Fibroblast of skin of right biceps (primary cell): ENCODE measurements at regions not wholly inside any gene's neighbourhood (a gene's known extent, or its start where the extent isn't known, plus 50 kb on each side); places are given as distances from the start of the nearest gene placed in this dataset.

Source experiments
- DNase-seq: peaks from one replicate; pipeline ENCODE4 v3.0.0-alpha.2; 2013

DNA sequence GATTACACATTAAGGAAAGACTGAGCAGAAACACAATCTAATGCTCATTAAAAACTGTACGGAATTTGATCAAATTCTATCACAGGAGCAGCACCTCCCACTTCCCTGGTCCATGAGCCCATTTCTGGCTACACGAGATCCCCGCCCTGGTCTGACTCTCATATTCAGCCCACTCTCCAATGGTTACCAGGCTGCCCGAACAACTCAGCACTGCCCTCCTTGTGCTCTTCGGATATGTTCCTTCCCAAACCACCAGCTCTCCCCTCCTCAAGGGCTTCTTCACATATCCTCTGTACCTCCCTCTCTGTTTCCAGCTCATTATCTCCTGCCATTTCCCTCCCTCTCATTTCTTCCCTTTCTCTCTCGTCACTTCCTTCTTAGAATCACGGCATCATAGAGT, 180.5 kb downstream of the RSL24D1 start:
- DNase-seq = no peak

DNA sequence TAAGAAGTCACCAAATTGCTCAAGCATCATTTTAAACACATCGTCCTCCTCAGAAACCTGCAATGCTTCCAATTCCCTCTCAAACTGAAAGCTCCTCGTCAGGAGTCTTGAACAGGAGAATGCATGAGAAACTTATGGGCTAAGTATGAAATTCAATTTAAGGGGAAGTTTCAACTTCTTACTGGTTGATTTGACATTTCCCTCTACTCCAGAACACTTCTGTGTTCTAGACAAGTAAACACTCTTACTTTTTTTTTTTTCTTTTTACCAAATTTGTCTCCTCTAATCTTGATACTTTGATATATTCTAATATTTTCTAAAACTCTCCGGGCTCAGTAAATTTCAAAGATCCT, 181.7 kb downstream of the RSL24D1 start:
- DNase-seq = no peak

GRCh38 chr15:55014391-55015092, 182.2 kb downstream of the RSL24D1 start:
- no peak for DNase-seq

DNA sequence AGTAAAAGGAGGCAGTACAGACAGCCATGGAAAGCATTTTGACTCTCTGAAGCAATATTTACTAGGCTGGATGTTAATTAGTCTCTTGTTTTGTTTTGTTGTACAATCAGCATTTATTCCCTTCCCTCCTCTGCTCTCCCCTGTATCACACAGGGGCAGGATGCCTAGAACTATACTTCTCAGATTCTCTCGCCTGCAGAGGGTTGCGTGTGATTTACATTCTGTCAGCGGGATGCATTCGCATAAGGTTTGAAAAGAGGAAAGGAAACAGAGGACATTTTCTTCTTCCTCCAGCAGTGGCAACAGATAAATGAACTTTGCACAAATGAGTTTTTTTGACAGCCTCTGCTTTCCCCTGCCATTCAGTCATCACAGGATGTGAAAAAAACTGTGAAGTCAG, 188.3 kb downstream of the RSL24D1 start:
- no peak for DNase-seq

- no peak for DNase-seq
Measured at GRCh38 chr15:55007561-55007960, 189.2 kb downstream of the RSL24D1 start.

DNA sequence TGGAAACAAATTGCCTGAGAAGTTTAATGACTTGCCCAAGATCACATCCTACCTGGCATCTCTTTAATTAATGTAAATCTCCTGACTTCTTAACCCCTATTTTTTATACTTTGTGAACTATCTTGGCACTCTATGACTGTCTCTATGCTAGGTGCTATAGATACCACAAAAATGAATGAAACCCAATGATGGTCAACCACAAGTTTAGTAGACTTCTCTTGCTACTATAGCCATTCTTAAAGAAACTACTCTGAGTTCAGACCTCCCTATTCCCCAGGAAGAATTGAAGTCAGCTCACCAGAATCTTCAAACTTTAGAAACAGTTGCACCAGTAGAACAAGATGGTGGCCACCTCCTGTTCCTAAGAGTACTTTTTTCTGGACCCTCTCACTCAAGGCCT, 191.1 kb downstream of the RSL24D1 start:
- DNase-seq = no peak

- no peak for DNase-seq
Measured at GRCh38 chr15:55003965-55004873, 192.5 kb downstream of the RSL24D1 start.

GRCh38 chr15:54998661-54999060, 198.1 kb downstream of the RSL24D1 start:
- no peak for DNase-seq

DNA sequence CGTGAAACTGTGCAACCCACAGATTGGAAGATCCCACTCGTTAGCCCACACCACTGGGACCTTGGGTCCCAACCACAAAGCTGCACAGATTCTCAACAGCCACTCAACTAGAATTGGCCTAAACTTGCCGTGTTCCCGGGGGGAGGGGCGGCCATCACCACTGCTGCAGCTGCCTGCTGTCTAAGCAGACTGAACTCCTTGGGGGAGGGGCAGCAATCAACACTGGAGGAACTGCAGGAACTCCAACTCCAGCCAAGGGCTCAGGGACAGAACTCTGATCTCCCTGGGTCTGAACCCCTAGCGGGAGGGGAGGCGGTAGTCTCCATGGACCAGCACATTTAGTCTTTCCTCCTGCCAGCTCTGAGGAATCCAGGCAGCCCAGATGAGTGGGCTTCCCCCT, 205.9 kb downstream of the RSL24D1 start:
- no peak for DNase-seq

DNA sequence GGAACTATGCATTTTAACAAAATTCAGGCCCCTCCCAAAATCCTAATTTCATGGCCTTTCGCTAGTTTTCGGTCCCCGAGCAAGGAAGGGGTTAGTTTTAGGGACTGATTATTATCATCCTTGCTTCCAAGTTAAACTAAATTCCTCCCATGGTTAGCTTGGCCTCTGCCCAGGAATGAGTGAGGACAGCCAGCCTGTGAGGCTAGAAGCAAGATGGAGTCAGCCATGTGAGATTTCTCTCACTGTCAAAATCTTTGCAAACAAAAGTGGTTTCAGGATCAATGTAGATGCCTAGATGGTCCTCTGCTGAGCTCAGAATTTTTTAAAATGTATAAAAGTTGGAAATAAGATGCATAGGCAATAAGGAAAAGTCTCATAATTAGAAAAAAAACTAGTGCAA, 208.9 kb downstream of the RSL24D1 start:
- DNase-seq = no peak

GRCh38 chr15:54979964-54980363, 216.8 kb downstream of the RSL24D1 start:
- no peak for DNase-seq

- DNase-seq = no peak
Measured at GRCh38 chr15:54962637-54963036, 234.1 kb downstream of the RSL24D1 start.

DNA sequence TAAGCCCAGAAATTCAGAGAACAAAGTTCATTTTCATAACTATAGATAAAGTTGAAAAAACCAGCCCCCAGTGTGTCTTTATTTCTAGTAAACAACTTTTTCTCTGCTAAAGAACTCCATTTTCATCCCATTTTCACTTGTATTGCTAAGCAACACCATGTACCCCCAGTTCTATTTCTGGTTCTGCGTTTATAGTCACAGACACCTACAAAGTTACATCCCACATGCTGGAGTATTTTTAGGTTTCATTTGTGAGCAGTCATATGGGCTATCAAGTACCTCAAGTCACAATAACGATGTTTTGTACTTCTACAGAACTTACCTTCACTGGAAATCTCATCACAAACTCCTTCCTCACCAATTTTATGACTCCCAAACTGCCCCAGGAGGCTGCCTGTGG, 236.5 kb downstream of the RSL24D1 start:
- DNase-seq = no peak

GRCh38 chr15:54941417-54941816, 255.3 kb downstream of the RSL24D1 start:
- no peak for DNase-seq

GRCh38 chr15:54917312-54917711, 279.4 kb downstream of the RSL24D1 start:
- no peak for DNase-seq

DNA sequence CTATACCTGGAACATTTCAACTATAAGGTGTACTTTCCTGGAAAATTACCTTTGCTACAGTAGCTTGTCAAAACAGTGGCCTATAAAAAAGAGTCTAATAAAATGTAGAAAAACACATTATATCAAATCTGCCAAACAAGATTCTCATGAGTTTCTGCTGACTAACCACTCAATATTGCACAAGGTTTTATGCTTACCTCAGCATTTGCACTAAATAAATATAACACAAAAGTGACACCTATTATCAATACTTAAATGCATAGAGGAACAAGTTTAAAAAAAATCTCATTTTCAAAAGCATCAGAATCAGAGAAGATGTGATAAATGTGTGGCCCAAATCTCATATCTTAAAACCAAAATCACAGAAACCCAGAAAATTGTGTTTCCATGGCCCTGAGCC, 281.4 kb downstream of the RSL24D1 start:
- no peak for DNase-seq

DNA sequence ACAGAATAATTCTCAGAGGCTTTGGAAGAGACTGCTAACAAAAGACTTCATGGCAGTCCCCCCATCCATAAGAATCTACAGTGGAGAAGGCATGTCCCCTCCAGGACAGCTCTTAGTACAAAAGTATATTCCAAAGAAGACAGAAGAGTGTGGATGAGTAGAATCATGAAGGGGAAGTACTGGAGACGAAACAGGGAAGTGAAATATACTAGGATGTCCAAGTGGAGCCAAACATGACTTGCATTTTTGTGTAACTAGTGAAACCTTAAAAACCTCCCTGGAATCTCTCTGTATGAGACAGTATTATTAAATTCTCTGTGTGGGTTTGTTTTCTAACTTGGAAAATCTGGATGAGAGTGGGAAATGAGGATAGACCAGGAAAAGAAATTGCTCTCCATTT, 312.4 kb downstream of the RSL24D1 start:
- DNase-seq = no peak

- DNase-seq = no peak
Measured at GRCh38 chr15:54859982-54860381, 336.8 kb downstream of the RSL24D1 start.

DNA sequence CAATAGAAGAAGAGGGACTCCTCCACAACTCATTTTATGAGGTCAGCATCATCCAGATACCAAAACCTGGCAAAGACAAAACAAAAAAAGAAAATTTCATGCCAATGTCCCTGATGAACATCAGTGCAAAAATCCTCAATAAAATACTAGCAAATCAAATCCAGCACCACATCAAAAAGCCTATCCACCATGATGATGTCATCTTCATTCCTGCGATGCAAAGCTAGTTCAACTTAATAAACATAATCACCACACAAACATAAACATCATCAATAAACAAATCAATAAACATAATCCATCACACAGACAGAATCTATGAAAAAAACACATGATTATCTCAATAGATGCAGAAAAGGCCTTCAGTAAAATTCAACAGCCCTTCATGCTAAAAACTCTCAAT, 342.1 kb downstream of the RSL24D1 start:
- no peak for DNase-seq

- DNase-seq = no peak
Measured at GRCh38 chr15:54850101-54850500, 346.6 kb downstream of the RSL24D1 start.

- no peak for DNase-seq
Measured at GRCh38 chr15:54843006-54843405, 353.7 kb downstream of the RSL24D1 start.

GRCh38 chr15:54841701-54842305, 354.9 kb downstream of the RSL24D1 start:
- no peak for DNase-seq

- DNase-seq = no peak
Measured at GRCh38 chr15:54840621-54841398, 355.9 kb downstream of the RSL24D1 start.
